ENCODE measurements at regions not wholly inside any gene's neighbourhood (a gene's known extent, or its start where the extent isn't known, plus 50 kb on each side); places are given as distances from the start of the nearest gene placed in this dataset.

DNA sequence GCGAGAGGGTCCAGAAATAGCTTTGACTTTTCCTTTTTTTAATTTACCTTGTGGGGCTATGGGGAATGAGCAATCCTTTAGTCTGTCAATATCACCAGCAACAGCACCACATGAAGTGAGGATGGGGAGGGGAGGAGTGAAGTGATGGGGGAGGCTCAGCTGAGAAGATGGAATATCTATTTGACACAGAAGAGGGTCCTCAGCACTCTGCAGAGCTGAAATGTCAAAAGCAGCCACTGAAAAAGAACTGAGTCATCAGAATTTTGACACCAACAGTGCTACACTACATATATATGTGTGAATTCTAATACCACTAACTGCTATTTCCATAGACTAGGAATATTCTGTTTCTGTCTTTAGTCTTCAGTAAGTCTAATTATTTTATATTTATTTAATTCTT is 427.0 kb upstream of the PBX1 start:
- no TSS peak for BruUV-seq (replicated peaks)
- POLR2A ChIA-PET = no interaction called here
- Histone ChIP-seq H3K9me2 (ENCODE audit: insufficient read depth) (no peaks in the 10 kb centered on the region), H3K27ac (ENCODE audit: low read depth, low read length) (no peak overlapping the region), H2AFZ (ENCODE audit: low read depth, low read length, poor library complexity, severe bottlenecking) (no peak overlapping the region), H3K27me3 (ENCODE audit: insufficient read depth, low read length) (no peaks in the 10 kb centered on the region), H3K79me2 (ENCODE audit: insufficient read depth, low read length) (no peaks in the 10 kb centered on the region), H3K9ac (ENCODE audit: low read length) (no peak overlapping the region), H4K20me1 (ENCODE audit: insufficient read depth) (no peaks in the 10 kb centered on the region), H3K4me1 (ENCODE audit: control insufficient read depth in 1 of 2, insufficient read depth in 2 of 2, low read length in 2 of 2) (no peaks in the 10 kb centered on the region), H3K36me3 (ENCODE audit: control insufficient read depth in 1 of 2, insufficient read depth in 2 of 2, low read length in 2 of 2) (no peaks in the 10 kb centered on the region), H3K4me2 (ENCODE audit: low read length) (no peak overlapping the region), H3K4me3 (replicated peaks in 1 of 2; ENCODE audit: low read depth in 1 of 2, low read length in 2 of 2) (no peak overlapping the region), H3K9me3 (ENCODE audit: control insufficient read depth in 1 of 2, insufficient read depth in 1 of 2, low read depth in 1 of 2, low read length in 2 of 2) (no peaks in the 10 kb centered on the region)
- ATAC-seq (no peak), DNase-seq (ENCODE audit: low read depth, low spot score) (no peak)
- TF ChIP-seq SP1 (IDR thresholded peaks at IDR 0.05; ENCODE audit: low read depth) (no peak), TCF7L2 (IDR thresholded peaks at IDR 0.05; ENCODE audit: borderline replicate concordance, extremely low read depth, insufficient read depth, insufficient read length) (no peak), RAD21 (IDR thresholded peaks at IDR 0.05; ENCODE audit: low read depth) (no peak), POLR2AphosphoS5 (IDR thresholded peaks at IDR 0.05; ENCODE audit: low read depth, low read length) (no peak), ZNF274 (IDR thresholded peaks at IDR 0.05; ENCODE audit: low read depth, low read length) (no peak), EZH2phosphoT487 (IDR thresholded peaks at IDR 0.05; ENCODE audit: borderline replicate concordance) (no peak), EGR1 (IDR thresholded peaks at IDR 0.05; ENCODE audit: low read depth) (no peak), SRF (IDR thresholded peaks at IDR 0.05; ENCODE audit: low read depth) (no peak), EZH2 (IDR thresholded peaks at IDR 0.05) (no peak), POLR2A (IDR thresholded peaks at IDR 0.05; ENCODE audit: borderline replicate concordance, extremely low read depth, insufficient read depth, insufficient read length) (no peak), CBX3 (IDR thresholded peaks at IDR 0.05; ENCODE audit: low read depth) (no peak), ELF1 (IDR thresholded peaks at IDR 0.05; ENCODE audit: borderline replicate concordance, low read depth) (no peak), JUND (IDR thresholded peaks at IDR 0.05) (no peak), YY1 (IDR thresholded peaks at IDR 0.05; ENCODE audit: extremely low read depth, insufficient replicate concordance, low read depth, low read length) (no peak), SIN3A (IDR thresholded peaks at IDR 0.05; ENCODE audit: low read depth) (no peak), CEBPB (IDR thresholded peaks at IDR 0.05; ENCODE audit: low read depth) (no peak)
- TF ChIP-seq, protein P1, sequence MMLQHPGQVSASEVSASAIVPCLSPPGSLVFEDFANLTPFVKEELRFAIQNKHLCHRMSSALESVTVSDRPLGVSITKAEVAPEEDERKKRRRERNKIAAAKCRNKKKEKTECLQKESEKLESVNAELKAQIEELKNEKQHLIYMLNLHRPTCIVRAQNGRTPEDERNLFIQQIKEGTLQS (IDR thresholded peaks at IDR 0.05) = no peak
- TF ChIP-seq, protein P2, sequence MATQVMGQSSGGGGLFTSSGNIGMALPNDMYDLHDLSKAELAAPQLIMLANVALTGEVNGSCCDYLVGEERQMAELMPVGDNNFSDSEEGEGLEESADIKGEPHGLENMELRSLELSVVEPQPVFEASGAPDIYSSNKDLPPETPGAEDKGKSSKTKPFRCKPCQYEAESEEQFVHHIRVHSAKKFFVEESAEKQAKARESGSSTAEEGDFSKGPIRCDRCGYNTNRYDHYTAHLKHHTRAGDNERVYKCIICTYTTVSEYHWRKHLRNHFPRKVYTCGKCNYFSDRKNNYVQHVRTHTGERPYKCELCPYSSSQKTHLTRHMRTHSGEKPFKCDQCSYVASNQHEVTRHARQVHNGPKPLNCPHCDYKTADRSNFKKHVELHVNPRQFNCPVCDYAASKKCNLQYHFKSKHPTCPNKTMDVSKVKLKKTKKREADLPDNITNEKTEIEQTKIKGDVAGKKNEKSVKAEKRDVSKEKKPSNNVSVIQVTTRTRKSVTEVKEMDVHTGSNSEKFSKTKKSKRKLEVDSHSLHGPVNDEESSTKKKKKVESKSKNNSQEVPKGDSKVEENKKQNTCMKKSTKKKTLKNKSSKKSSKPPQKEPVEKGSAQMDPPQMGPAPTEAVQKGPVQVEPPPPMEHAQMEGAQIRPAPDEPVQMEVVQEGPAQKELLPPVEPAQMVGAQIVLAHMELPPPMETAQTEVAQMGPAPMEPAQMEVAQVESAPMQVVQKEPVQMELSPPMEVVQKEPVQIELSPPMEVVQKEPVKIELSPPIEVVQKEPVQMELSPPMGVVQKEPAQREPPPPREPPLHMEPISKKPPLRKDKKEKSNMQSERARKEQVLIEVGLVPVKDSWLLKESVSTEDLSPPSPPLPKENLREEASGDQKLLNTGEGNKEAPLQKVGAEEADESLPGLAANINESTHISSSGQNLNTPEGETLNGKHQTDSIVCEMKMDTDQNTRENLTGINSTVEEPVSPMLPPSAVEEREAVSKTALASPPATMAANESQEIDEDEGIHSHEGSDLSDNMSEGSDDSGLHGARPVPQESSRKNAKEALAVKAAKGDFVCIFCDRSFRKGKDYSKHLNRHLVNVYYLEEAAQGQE (IDR thresholded peaks at IDR 0.05; ENCODE audit: low read depth) = no peak
- TF ChIP-seq, protein P3, sequence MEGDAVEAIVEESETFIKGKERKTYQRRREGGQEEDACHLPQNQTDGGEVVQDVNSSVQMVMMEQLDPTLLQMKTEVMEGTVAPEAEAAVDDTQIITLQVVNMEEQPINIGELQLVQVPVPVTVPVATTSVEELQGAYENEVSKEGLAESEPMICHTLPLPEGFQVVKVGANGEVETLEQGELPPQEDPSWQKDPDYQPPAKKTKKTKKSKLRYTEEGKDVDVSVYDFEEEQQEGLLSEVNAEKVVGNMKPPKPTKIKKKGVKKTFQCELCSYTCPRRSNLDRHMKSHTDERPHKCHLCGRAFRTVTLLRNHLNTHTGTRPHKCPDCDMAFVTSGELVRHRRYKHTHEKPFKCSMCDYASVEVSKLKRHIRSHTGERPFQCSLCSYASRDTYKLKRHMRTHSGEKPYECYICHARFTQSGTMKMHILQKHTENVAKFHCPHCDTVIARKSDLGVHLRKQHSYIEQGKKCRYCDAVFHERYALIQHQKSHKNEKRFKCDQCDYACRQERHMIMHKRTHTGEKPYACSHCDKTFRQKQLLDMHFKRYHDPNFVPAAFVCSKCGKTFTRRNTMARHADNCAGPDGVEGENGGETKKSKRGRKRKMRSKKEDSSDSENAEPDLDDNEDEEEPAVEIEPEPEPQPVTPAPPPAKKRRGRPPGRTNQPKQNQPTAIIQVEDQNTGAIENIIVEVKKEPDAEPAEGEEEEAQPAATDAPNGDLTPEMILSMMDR (IDR thresholded peaks at IDR 0.05 in 2 of 3, conservative IDR thresholded peaks at IDR 0.05 in 1 of 3; ENCODE audit: borderline replicate concordance in 1 of 3, insufficient read depth in 1 of 3, low read depth in 2 of 3, low read length in 2 of 3) = no peak
- TF ChIP-seq, protein P4, sequence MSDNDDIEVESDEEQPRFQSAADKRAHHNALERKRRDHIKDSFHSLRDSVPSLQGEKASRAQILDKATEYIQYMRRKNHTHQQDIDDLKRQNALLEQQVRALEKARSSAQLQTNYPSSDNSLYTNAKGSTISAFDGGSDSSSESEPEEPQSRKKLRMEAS (IDR thresholded peaks at IDR 0.05) = no peak
- CTCF ChIA-PET = no interaction called here
- intact Hi-C loops (cut with micrococcal nuclease) = no loop called here
- RAD21 ChIA-PET (ENCODE audit: low non-redundant PET in 1 of 2, low total read pairs in 2 of 2, uncharacterized antibody in 2 of 2, unreplicated experiment in 2 of 2) = no interaction called here

All from HCT116 (cell line).